MM.1S (cell line): ENCODE measurements at regions not wholly inside any gene's neighbourhood (a gene's known extent, or its start where the extent isn't known, plus 50 kb on each side); places are given as distances from the start of the nearest gene placed in this dataset.

Experiments
- DNase-seq: peaks from one replicate; pipeline ENCODE4 v3.0.0-alpha.2; 2015
- H2AFZ ChIP-seq: fragments of 300-600 bp; sonication (generic); 2 replicates; pipeline ENCODE4 v1.6.0; 2016; ENCODE audit warnings: antibody characterized with exemption, low read length
- H3F3A ChIP-seq: fragments of 300-600 bp; sonication (generic); 2 replicates; pipeline ENCODE4 v1.6.1; 2016; ENCODE audit warnings: mild to moderate bottlenecking, antibody characterized with exemption, low read length, moderate library complexity, mixed read lengths; ENCODE audit not compliant: insufficient read depth
- H3K27ac ChIP-seq: fragments of 300-600 bp; sonication (generic); 2 replicates; pipeline ENCODE4 v1.5.1; 2016; ENCODE audit warnings: mild to moderate bottlenecking, low read length
- H3K27me3 ChIP-seq: fragments of 300-600 bp; sonication (generic); replicated peaks from 2 replicates; pipeline ENCODE4 v1.6.0; 2016; ENCODE audit warnings: low read length; ENCODE audit not compliant: insufficient read depth
- H3K36me3 ChIP-seq: fragments of 300-600 bp; sonication (generic); replicated peaks from 2 replicates; pipeline ENCODE4 v1.6.1; 2016; ENCODE audit warnings: mild to moderate bottlenecking, low read length, mixed read lengths; ENCODE audit not compliant: insufficient read depth
- H3K4me1 ChIP-seq: fragments of 300-600 bp; sonication (generic); 2 replicates; pipeline ENCODE4 v1.6.1; 2016; ENCODE audit warnings: low read length, mixed read lengths
- H3K4me2 ChIP-seq: fragments of 300-600 bp; sonication (generic); 2 replicates; pipeline ENCODE4 v1.6.0; 2016; ENCODE audit warnings: low read depth, low read length
- H3K4me3 ChIP-seq: fragments of 300-600 bp; sonication (generic); 2 replicates; pipeline ENCODE4 v1.5.1; 2016; ENCODE audit warnings: low read length, mixed read lengths
- H3K79me2 ChIP-seq: fragments of 300-600 bp; sonication (generic); 2 replicates; pipeline ENCODE4 v1.6.1; 2016; ENCODE audit warnings: mixed run types, low read length, mixed read lengths
- H3K9ac ChIP-seq: fragments of 300-600 bp; sonication (generic); 2 replicates; pipeline ENCODE4 v1.6.1; 2016; ENCODE audit warnings: low read length, mixed read lengths
- H3K9me2 ChIP-seq: fragments of 300-600 bp; sonication (generic); replicated peaks from 2 replicates; pipeline ENCODE4 v1.6.1; 2016; ENCODE audit warnings: mild to moderate bottlenecking, low read length, mixed read lengths; ENCODE audit not compliant: insufficient read depth
- H3K9me3 ChIP-seq: fragments of 300-600 bp; sonication (generic); replicated peaks from 2 replicates; pipeline ENCODE4 v1.6.1; 2016; ENCODE audit warnings: mild to moderate bottlenecking, low read length, mixed read lengths; ENCODE audit not compliant: insufficient read depth
- H4K20me1 ChIP-seq: fragments of 300-600 bp; sonication (generic); 2 replicates; pipeline ENCODE4 v1.6.1; 2016; ENCODE audit warnings: mild to moderate bottlenecking, low read length, moderate library complexity, mixed read lengths; ENCODE audit not compliant: insufficient read depth
- EZH2 ChIP-seq: fragments of 300-600 bp; sonication (generic); optimal IDR thresholded peaks from 2 replicates; pipeline ENCODE3; 2017; ENCODE audit warnings: low read depth, mild to moderate bottlenecking, antibody characterized with exemption, low read length, mixed read lengths
- EZH2phosphoT487 ChIP-seq: fragments of 300-600 bp; sonication (generic); IDR thresholded peaks from 2 replicates; pipeline ENCODE4 v1.6.1; 2018; ENCODE audit warnings: antibody characterized with exemption, low read length
- TF ChIP-seq, protein P1 (sequence below): fragments of 300-600 bp; sonication (generic); IDR thresholded peaks from 2 replicates; pipeline ENCODE4 v1.5.1; 2016; ENCODE audit warnings: antibody characterized with exemption, low read length, mixed read lengths

DNA sequence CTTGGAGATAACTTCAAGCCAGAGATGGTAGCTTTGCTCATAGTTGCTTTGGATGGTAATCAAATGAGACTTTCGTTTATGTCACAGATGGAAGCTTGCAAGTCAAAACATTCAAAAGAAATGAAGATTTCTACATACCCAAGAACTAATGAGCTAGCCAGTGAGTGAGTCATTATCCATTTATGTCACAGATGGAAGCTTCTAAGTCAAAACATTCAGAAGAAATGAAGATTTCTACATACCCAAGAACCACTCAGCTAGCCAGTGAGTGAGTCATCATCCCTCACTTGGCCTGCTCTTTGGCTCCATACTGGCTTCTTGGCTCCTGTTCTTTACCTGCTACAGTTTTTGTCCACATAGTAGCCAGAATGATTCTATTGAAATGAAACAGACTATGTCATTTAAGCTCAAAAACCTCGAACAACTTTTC, 559.8 kb upstream of the CBLB start:
- no peak overlapping the region for H3K27ac ChIP-seq

DNA sequence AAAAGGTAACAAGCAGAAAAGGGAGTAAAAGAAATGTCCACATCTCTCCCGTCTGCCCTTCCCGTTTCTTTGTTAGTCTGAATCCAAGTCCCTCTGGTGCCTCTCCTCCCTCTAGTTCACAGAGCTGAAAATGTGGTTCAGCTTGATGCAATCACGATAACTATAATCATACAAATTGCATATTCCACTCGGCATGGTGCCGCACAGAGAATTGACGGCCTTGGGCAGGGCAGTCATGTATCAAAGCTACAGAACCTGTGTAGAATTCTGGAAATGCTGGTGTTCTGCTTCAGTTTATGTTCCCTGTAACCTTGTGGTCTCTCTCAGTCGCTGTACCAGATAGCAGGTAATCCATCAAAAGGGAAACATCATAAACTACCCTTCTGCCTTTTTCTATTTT, 562.9 kb upstream of the CBLB start:
- DNase-seq, result no peak
- Histone ChIP-seq H3K4me1 (no peaks in the 10 kb centered on the region), H4K20me1 (no peaks in the 10 kb centered on the region), H3K9me3 (no peaks in the 10 kb centered on the region), H3K9me2 (no peaks in the 10 kb centered on the region), H3K9ac (no peak overlapping the region), H2AFZ (no peak overlapping the region), H3K36me3 (no peaks in the 10 kb centered on the region), H3F3A (no peaks in the 10 kb centered on the region), H3K27me3 (no peaks in the 10 kb centered on the region), H3K4me2 (no peak overlapping the region), H3K79me2 (no peaks in the 10 kb centered on the region), H3K27ac (no peak overlapping the region), H3K4me3 (no peak overlapping the region)
- TF ChIP-seq, protein P1, sequence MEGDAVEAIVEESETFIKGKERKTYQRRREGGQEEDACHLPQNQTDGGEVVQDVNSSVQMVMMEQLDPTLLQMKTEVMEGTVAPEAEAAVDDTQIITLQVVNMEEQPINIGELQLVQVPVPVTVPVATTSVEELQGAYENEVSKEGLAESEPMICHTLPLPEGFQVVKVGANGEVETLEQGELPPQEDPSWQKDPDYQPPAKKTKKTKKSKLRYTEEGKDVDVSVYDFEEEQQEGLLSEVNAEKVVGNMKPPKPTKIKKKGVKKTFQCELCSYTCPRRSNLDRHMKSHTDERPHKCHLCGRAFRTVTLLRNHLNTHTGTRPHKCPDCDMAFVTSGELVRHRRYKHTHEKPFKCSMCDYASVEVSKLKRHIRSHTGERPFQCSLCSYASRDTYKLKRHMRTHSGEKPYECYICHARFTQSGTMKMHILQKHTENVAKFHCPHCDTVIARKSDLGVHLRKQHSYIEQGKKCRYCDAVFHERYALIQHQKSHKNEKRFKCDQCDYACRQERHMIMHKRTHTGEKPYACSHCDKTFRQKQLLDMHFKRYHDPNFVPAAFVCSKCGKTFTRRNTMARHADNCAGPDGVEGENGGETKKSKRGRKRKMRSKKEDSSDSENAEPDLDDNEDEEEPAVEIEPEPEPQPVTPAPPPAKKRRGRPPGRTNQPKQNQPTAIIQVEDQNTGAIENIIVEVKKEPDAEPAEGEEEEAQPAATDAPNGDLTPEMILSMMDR, result no peak
- no peak for TF ChIP-seq EZH2phosphoT487
- TF ChIP-seq EZH2, result no peak

More for the DNA sequence above, 559.8 kb upstream of the CBLB start:
- H3K4me1 ChIP-seq, result no peaks in the 10 kb centered on the region
- no peaks in the 10 kb centered on the region for H3K9me3 ChIP-seq
- no peak overlapping the region for H2AFZ ChIP-seq
- no peak overlapping the region for H3K4me3 ChIP-seq
- H3K9ac ChIP-seq, result no peak overlapping the region
- TF ChIP-seq EZH2, result no peak
- TF ChIP-seq, protein P1, result no peak
- no peak for TF ChIP-seq EZH2phosphoT487
- no peaks in the 10 kb centered on the region for H3K36me3 ChIP-seq
- H3K79me2 ChIP-seq, result no peaks in the 10 kb centered on the region
- H3F3A ChIP-seq, result no peaks in the 10 kb centered on the region
- H3K9me2 ChIP-seq, result no peaks in the 10 kb centered on the region
- H3K27me3 ChIP-seq, result no peaks in the 10 kb centered on the region
- H3K4me2 ChIP-seq, result no peak overlapping the region
- H4K20me1 ChIP-seq, result no peaks in the 10 kb centered on the region
- DNase-seq, result no peak

GRCh38 chr3:106435899-106436453, 567.2 kb upstream of the CBLB start:
- Histone ChIP-seq H3K79me2 (no peaks in the 10 kb centered on the region), H3F3A (no peaks in the 10 kb centered on the region), H4K20me1 (no peaks in the 10 kb centered on the region), H3K4me2 (no peak overlapping the region), H3K27me3 (no peaks in the 10 kb centered on the region), H3K27ac (no peak overlapping the region), H3K4me1 (no peaks in the 10 kb centered on the region), H3K36me3 (no peaks in the 10 kb centered on the region), H3K9me2 (no peaks in the 10 kb centered on the region), H3K9ac (no peak overlapping the region), H3K9me3 (no peaks in the 10 kb centered on the region), H2AFZ (no peak overlapping the region), H3K4me3 (no peak overlapping the region)
- TF ChIP-seq EZH2phosphoT487 (no peak), EZH2 (no peak)
- TF ChIP-seq, protein P1, result no peak
- DNase-seq, result no peak
